K562 (cell line): ENCODE measurements at regions not wholly inside any gene's neighbourhood (a gene's known extent, or its start where the extent isn't known, plus 50 kb on each side); places are given as distances from the start of the nearest gene placed in this dataset.

Source experiments
- ATAC-seq: fragments of 200-7000 bp; cut with Tn5 transposase; 3 replicates; pipeline ENCODE4 v1.9.1; 2020; ENCODE audit warnings: moderate library complexity
- BruUV-seq: library from RNA; stranded (reverse); fragments of 400-500 nt; replicated peaks from 2 replicates; lab custom pipeline; 2021; lab: Mats Ljungman, UMichigan
- CTCF ChIA-PET: fragments of 300-600 bp; formaldehyde crosslinking; extraction: SDS; loops from one replicate; lab custom pipeline; 2021; ENCODE audit warnings: low intra/inter-chr PET ratio; lab: Yijun Ruan, JAX
- POLR2A ChIA-PET: fragments of 300-600, 350-650 bp; sonication (Branson Sonifier 250); formaldehyde crosslinking; extraction: SDS; loops from one replicate; lab custom pipeline; 2021; ENCODE audit warnings: antibody characterized with exemption, inconsistent platforms; lab: Yijun Ruan, JAX
- DNase-seq, 4 experiments: peaks; one replicate each; pipeline versions ENCODE4 v3.0.0 to v3.0.0-alpha.2; 2011 to 2018; ENCODE audit warnings: low spot score in 3 of 4, mixed read lengths in 3 of 4; ENCODE audit errors: extremely low read depth in 1 of 4
- FAIRE-seq: peaks from 2 replicates; lab custom pipeline; 2011; peaks lifted over from hg19 to GRCh38; lab: Jason Lieb, UNC
- H2AFZ ChIP-seq: 2 replicates; pipeline ENCODE4 v1.6.0; 2011; ENCODE audit warnings: low read depth, low read length, control low read depth, inconsistent platforms
- H3K27ac ChIP-seq: fragments of 200-600 bp; 3 replicates; pipeline ENCODE4 v1.8.0; 2011; ENCODE audit warnings: low read depth, mild to moderate bottlenecking, control low read depth, inconsistent platforms, low read length, moderate library complexity, mixed read lengths; ENCODE audit errors: extremely low read depth
- H3K27me3 ChIP-seq, 2 experiments: fragments of 300-600 bp in 1 of 2; 2 replicates in 1 of 2; 3 replicates in 1 of 2; pipeline versions ENCODE4 v1.6.0 to v1.8.0; 2011; ENCODE audit warnings: inconsistent platforms in 2 of 2, low read length in 2 of 2, mild to moderate bottlenecking in 1 of 2, mixed read lengths in 1 of 2, moderate library complexity in 1 of 2; ENCODE audit not compliant: control insufficient read depth in 2 of 2, insufficient read depth in 2 of 2
- H3K36me3 ChIP-seq: fragments of 300-600 bp; 3 replicates; pipeline ENCODE4 v1.8.0; 2011; ENCODE audit warnings: mild to moderate bottlenecking, low read length, inconsistent platforms; ENCODE audit not compliant: control insufficient read depth, insufficient read depth
- H3K4me1 ChIP-seq, 2 experiments: fragments of 200-600 bp in 1 of 2; replicated peaks in 1 of 2; 2 replicates in 1 of 2; 3 replicates in 1 of 2; pipeline versions ENCODE4 v1.5.1 to v1.8.0; 2011; ENCODE audit warnings: inconsistent platforms in 2 of 2, low read length in 2 of 2, mild to moderate bottlenecking in 1 of 2, mixed read lengths in 1 of 2, moderate library complexity in 1 of 2; ENCODE audit not compliant: control insufficient read depth in 2 of 2, insufficient read depth in 2 of 2
- H3K4me2 ChIP-seq: 2 replicates; pipeline ENCODE4 v1.6.1; 2011; ENCODE audit warnings: low read length, control low read depth, inconsistent platforms, mixed read lengths; ENCODE audit not compliant: insufficient read depth
- H3K4me3 ChIP-seq: fragments of 200-600 bp; sonication (generic), shearing (Covaris generic); 2 replicates; pipeline ENCODE4 v1.5.1; 2016; ENCODE audit warnings: control low read depth, inconsistent platforms
- H3K79me2 ChIP-seq: fragments of 200-600 bp; 3 replicates; pipeline ENCODE4 v1.8.0; 2011; ENCODE audit warnings: low read length, inconsistent platforms; ENCODE audit not compliant: control insufficient read depth, insufficient read depth
- H3K9ac ChIP-seq, 2 experiments: 2 replicates each; pipeline versions ENCODE4 v1.6.0 to v1.6.1; 2011; ENCODE audit warnings: low read depth in 2 of 2, low read length in 2 of 2, control low read depth in 1 of 2, inconsistent platforms in 1 of 2, mild to moderate bottlenecking in 1 of 2, mixed read lengths in 1 of 2; ENCODE audit not compliant: insufficient read depth in 1 of 2
- H3K9me1 ChIP-seq: one replicate; pipeline ENCODE4 v1.6.0; 2011; ENCODE audit warnings: inconsistent platforms, mild to moderate bottlenecking, low read length, moderate library complexity; ENCODE audit not compliant: control insufficient read depth, insufficient read depth
- H3K9me3 ChIP-seq: replicated peaks from 2 replicates; pipeline ENCODE4 v1.5.1; 2011; ENCODE audit warnings: low read depth, low read length, inconsistent platforms; ENCODE audit not compliant: control insufficient read depth, insufficient read depth
- H4K20me1 ChIP-seq: replicated peaks from 2 replicates; pipeline ENCODE4 v1.6.1; 2011; ENCODE audit warnings: low read length, inconsistent platforms, mixed read lengths; ENCODE audit not compliant: control insufficient read depth, insufficient read depth
- CHD2 ChIP-seq: IDR thresholded peaks from 2 replicates; pipeline ENCODE4 v1.6.1; 2011; ENCODE audit warnings: low read depth, low read length
- MCM3 ChIP-seq: fragments of 450-650 bp; IDR thresholded peaks from 2 replicates; pipeline ENCODE4 v1.6.1; 2016
- RBM25 ChIP-seq: fragments of 200-400 bp; formaldehyde crosslinking; IDR thresholded peaks from 2 replicates; pipeline ENCODE4 v1.6.1; 2018; ENCODE audit warnings: low read length, low read depth, moderate library complexity; ENCODE audit not compliant: severe bottlenecking
- SAFB ChIP-seq: fragments of 200-400 bp; formaldehyde crosslinking; IDR thresholded peaks from 2 replicates; pipeline ENCODE4 v1.6.1; 2017; ENCODE audit warnings: low read depth, low read length, borderline replicate concordance
- ZNF551 ChIP-seq: fragments of 250-450 bp; sonication (Bioruptor Pico); IDR thresholded peaks from 2 replicates; pipeline ENCODE4 v1.5.0; 2021; ENCODE audit warnings: mild to moderate bottlenecking, moderate library complexity
- ZNF707 ChIP-seq: fragments of 250-450 bp; sonication (Bioruptor Pico); conservative IDR thresholded peaks from 2 replicates; pipeline ENCODE4 v1.8.0; 2022; ENCODE audit warnings: inconsistent platforms, mild to moderate bottlenecking, moderate library complexity
- ZSCAN29 ChIP-seq: fragments of 450-650 bp; IDR thresholded peaks from 2 replicates; pipeline ENCODE4 v1.6.1; 2017
- WGBS: fragments of 100-300 bp; shearing (Covaris generic); methylation state at CpG from one replicate; pipeline ENCODE4 v1.1.6; 2016; ENCODE audit warnings: low coverage, mixed read lengths; ENCODE audit not compliant: insufficient coverage; ENCODE audit errors: missing lambda C conversion rate; 5-methylcytosine and 5-hydroxymethylcytosine counted together
- in situ Hi-C: fragments of 300-500 bp; cut with MboI; formaldehyde crosslinking; loops from 4 replicates; pipeline ENCODE4 v1.15.0; 2018; ENCODE audit warnings: inconsistent platforms, mixed read lengths
- intact Hi-C: fragments of 100-400 bp; cut with micrococcal nuclease; formaldehyde crosslinking; loops from 2 replicates; pipeline ENCODE4 v1.14.2; 2022
- TF ChIP-seq, protein P1 (sequence below): sonication (generic); formaldehyde crosslinking; IDR thresholded peaks from 2 replicates; pipeline ENCODE4 v1.8.0; 2022; ENCODE audit warnings: missing genetic modification reagents, mild to moderate bottlenecking, moderate library complexity, borderline replicate concordance
- TF ChIP-seq, protein P2 (sequence below): sonication (generic); formaldehyde crosslinking; IDR thresholded peaks from 2 replicates; pipeline ENCODE4 v1.8.0; 2022; ENCODE audit warnings: mild to moderate bottlenecking, missing genetic modification reagents
- TF ChIP-seq, protein P3 (sequence below): fragments of 450-650 bp; IDR thresholded peaks from 2 replicates; pipeline ENCODE4 v1.6.1; 2016; ENCODE audit warnings: mild to moderate bottlenecking
- TF ChIP-seq, protein P4 (sequence below): fragments of 450-650 bp; IDR thresholded peaks from 2 replicates; pipeline ENCODE4 v1.6.1; 2014; ENCODE audit warnings: low read depth, mild to moderate bottlenecking, moderate library complexity, borderline replicate concordance

DNA sequence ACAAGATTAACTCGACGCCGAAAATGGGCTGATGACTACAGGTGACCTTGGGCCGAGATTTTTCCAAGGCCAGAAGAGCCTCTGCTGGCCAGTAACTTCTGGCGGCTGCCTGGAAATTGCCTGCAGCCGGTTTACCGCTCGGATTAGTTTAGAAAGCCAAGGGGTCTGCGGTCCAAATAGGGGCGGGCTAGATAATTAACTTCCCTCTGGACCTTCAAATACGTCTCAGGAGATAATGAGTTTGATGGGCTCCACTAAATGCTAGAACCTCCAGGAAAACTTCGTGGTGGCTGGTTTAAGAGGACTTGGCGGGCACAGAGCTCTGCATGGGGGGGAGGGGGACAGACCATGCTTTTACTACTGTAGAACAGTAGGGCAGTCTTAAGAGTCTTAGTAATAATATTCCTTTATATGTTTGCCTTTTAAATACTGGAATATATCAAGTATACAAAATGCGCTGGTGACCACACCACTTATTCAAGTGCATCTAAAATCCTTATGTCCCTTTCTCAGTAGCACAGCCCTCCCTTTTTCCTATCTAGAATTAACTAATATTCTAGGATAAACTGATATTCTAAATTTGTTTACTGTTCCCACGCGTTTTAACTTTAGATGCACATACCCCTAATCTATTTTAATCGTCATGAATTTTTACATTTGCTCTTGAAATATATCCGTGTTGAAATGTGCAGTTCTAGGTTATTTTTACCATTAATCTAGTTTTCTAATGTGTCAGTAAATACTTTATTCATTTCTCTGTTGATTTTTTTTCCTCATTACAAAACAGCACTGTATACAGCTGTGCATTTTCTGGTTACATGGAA lies 107.5 kb upstream of the PRSS16 start (continued):
- TF ChIP-seq, protein P1, sequence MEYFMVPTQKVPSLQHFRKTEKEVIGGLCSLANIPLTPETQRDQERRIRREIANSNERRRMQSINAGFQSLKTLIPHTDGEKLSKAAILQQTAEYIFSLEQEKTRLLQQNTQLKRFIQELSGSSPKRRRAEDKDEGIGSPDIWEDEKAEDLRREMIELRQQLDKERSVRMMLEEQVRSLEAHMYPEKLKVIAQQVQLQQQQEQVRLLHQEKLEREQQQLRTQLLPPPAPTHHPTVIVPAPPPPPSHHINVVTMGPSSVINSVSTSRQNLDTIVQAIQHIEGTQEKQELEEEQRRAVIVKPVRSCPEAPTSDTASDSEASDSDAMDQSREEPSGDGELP (CRISPR knock-in tag), result no peak
- TF ChIP-seq, protein P2, sequence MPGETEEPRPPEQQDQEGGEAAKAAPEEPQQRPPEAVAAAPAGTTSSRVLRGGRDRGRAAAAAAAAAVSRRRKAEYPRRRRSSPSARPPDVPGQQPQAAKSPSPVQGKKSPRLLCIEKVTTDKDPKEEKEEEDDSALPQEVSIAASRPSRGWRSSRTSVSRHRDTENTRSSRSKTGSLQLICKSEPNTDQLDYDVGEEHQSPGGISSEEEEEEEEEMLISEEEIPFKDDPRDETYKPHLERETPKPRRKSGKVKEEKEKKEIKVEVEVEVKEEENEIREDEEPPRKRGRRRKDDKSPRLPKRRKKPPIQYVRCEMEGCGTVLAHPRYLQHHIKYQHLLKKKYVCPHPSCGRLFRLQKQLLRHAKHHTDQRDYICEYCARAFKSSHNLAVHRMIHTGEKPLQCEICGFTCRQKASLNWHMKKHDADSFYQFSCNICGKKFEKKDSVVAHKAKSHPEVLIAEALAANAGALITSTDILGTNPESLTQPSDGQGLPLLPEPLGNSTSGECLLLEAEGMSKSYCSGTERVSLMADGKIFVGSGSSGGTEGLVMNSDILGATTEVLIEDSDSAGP (CRISPR knock-in tag), result no peak
- TF ChIP-seq, all 486 proteins: peak for 57

DNA sequence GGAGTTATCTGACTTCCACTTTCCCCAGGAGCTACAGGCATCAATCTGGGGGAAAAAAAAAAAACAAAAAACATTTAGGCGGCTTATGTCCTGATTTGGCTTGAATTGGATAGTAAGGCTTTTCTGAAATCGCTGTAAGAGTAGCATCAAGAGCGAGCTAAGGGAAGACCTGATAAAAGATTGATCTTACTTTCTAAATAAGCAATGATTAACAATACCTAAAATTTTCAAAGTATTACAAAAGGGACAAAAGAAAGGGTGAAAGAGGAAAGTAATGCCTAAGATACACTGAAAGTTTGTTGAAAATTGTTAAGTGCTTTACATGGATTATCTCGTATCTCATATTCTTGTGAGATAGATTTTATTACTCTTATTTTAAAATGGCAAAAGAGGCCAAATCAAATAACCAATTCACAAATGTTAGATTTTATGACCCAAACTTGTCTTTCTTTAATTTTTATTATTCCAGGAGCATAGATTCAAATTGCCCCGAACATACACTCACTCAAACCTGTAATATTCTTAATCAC lies 106.4 kb upstream of the PRSS16 start:
- TSS peak; percentile 0 for BruUV-seq
- peak overlapping the region; percentile 90 for H3K4me2 ChIP-seq
- in situ Hi-C loops, result no loop called here
- TF ChIP-seq CHD2, result no peak
- 0 out of 2 replicates have a peak, but pooled peaks have one; percentile 46 for TF ChIP-seq ZNF707
- TF ChIP-seq RBM25, result no peak
- no peak for TF ChIP-seq ZSCAN29
- TF ChIP-seq SAFB, result no peak
- no peak for TF ChIP-seq ZNF551 (CRISPR knock-in tag)
- TF ChIP-seq, protein P3, sequence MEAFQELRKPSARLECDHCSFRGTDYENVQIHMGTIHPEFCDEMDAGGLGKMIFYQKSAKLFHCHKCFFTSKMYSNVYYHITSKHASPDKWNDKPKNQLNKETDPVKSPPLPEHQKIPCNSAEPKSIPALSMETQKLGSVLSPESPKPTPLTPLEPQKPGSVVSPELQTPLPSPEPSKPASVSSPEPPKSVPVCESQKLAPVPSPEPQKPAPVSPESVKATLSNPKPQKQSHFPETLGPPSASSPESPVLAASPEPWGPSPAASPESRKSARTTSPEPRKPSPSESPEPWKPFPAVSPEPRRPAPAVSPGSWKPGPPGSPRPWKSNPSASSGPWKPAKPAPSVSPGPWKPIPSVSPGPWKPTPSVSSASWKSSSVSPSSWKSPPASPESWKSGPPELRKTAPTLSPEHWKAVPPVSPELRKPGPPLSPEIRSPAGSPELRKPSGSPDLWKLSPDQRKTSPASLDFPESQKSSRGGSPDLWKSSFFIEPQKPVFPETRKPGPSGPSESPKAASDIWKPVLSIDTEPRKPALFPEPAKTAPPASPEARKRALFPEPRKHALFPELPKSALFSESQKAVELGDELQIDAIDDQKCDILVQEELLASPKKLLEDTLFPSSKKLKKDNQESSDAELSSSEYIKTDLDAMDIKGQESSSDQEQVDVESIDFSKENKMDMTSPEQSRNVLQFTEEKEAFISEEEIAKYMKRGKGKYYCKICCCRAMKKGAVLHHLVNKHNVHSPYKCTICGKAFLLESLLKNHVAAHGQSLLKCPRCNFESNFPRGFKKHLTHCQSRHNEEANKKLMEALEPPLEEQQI, result no peak
- TF ChIP-seq, protein P4, sequence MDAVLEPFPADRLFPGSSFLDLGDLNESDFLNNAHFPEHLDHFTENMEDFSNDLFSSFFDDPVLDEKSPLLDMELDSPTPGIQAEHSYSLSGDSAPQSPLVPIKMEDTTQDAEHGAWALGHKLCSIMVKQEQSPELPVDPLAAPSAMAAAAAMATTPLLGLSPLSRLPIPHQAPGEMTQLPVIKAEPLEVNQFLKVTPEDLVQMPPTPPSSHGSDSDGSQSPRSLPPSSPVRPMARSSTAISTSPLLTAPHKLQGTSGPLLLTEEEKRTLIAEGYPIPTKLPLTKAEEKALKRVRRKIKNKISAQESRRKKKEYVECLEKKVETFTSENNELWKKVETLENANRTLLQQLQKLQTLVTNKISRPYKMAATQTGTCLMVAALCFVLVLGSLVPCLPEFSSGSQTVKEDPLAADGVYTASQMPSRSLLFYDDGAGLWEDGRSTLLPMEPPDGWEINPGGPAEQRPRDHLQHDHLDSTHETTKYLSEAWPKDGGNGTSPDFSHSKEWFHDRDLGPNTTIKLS, result no peak
- no peak for TF ChIP-seq MCM3

More for the DNA sequence above, 106.4 kb upstream of the PRSS16 start:
- ChIA-PET POLR2A (no interaction called here), CTCF (no interaction called here)
- DNase-seq, result no peak
- no peak for FAIRE-seq
- Histone ChIP-seq H3K4me3 (peak overlapping the region; percentile 71), H3K9ac (peak overlapping the region in 1 of 2 experiments; percentile 74; a peak in 3 of 4 replicates), H2AFZ (no peak overlapping the region), H3K9me1 (no peaks in the 10 kb centered on the region), H4K20me1 (peaks cover 31% of the 10 kb centered on the region), H3K36me3 (peaks cover 88% of the 10 kb centered on the region), H3K27ac (peak overlapping the region; percentile 64; the same call in 2 of the 3 replicates), H3K9me3 (no peaks in the 10 kb centered on the region), H3K79me2 (peaks cover 99% of the 10 kb centered on the region), H3K4me1 (peaks cover 7 to 17% of the 10 kb centered on the region in 2 experiments), H3K27me3 (no peaks in the 10 kb centered on the region)
- no peak for ATAC-seq
- 5% methylated on average over 5 of the region's 5 CpGs for WGBS
- intact Hi-C loops, result loop anchor here (10.0 kb wide), 1 partner anchor 856 kb away; a partner anchor contains a TSS
